Liver (tissue), 3 donors: ENCODE measurements at regions not wholly inside any gene's neighbourhood (a gene's known extent, or its start where the extent isn't known, plus 50 kb on each side); places are given as distances from the start of the nearest gene placed in this dataset.

Experiments
- FOXA1 ChIP-seq: IDR thresholded peaks from 2 replicates; pipeline ENCODE4 v1.6.1; 2016; ENCODE audit warnings: antibody characterized with exemption
- GABPA ChIP-seq, 2 donors: IDR thresholded peaks in 1 of 2; conservative IDR thresholded peaks in 1 of 2; 2 replicates each; pipeline ENCODE4 v1.6.1; 2016; ENCODE audit warnings: antibody characterized with exemption in 2 of 2, mild to moderate bottlenecking in 1 of 2, moderate library complexity in 1 of 2
- HNF4G ChIP-seq: IDR thresholded peaks from 2 replicates; pipeline ENCODE4 v1.6.1; 2016; ENCODE audit warnings: antibody characterized with exemption
- JUND ChIP-seq, 2 donors: IDR thresholded peaks; 2 replicates each; pipeline ENCODE4 v1.6.1; 2016; ENCODE audit warnings: antibody characterized with exemption in 2 of 2
- RAD21 ChIP-seq, 2 donors: IDR thresholded peaks; 2 replicates each; pipeline ENCODE4 v1.6.1; 2016; ENCODE audit warnings: antibody characterized with exemption in 2 of 2, mild to moderate bottlenecking in 2 of 2
- SP1 ChIP-seq: IDR thresholded peaks from 2 replicates; pipeline ENCODE4 v1.6.1; 2018; ENCODE audit warnings: antibody characterized with exemption, mild to moderate bottlenecking
- TAF1 ChIP-seq: conservative IDR thresholded peaks from 2 replicates; pipeline ENCODE4 v1.6.1; 2016; ENCODE audit warnings: antibody characterized with exemption, mild to moderate bottlenecking
- YY1 ChIP-seq: IDR thresholded peaks from 2 replicates; pipeline ENCODE4 v1.6.1; 2016; ENCODE audit warnings: antibody characterized with exemption, mild to moderate bottlenecking
- TF ChIP-seq, protein P1 (sequence below): fragments of 150-350 bp; IDR thresholded peaks from 2 replicates; pipeline ENCODE4 v1.5.1; 2017; ENCODE audit warnings: improper control_type of control experiment, low read depth, low read length; ENCODE audit not compliant: missing input control
- TF ChIP-seq, protein P2 (sequence below): IDR thresholded peaks from 2 replicates; pipeline ENCODE4 v1.6.1; 2016; ENCODE audit warnings: antibody characterized with exemption
- TF ChIP-seq, protein P3 (sequence below): IDR thresholded peaks from 2 replicates; pipeline ENCODE4 v1.6.1; 2016; ENCODE audit warnings: antibody characterized with exemption
- TF ChIP-seq, protein P4 (sequence below): IDR thresholded peaks from 2 replicates; pipeline ENCODE4 v1.6.1; 2016; ENCODE audit warnings: antibody characterized with exemption
- TF ChIP-seq, protein P5 (sequence below): IDR thresholded peaks from 2 replicates; pipeline ENCODE4 v1.6.1; 2016; ENCODE audit warnings: antibody characterized with exemption, mild to moderate bottlenecking
- donor health status: healthy.
- donor health status: healthy.

DNA sequence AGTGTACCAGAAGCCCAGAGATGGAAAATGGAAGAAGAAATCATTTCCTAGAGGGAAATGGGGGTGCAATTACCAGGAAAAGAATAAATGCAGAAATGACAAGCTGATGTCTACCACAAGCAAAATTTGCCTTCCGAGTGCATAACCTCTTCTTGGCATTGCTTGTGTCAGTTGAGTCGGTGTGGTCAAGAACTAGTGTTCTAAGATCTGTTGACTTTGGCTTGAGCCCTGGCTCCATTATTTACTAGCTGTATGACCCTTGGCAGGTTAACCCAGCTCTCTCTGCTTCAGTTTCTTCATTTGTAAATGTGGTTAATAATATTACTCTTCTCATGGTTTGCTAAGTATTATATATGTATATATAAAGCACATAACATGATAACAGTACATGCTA lies 273.0 kb upstream of the IRX5 start:
- TF ChIP-seq, protein P1, sequence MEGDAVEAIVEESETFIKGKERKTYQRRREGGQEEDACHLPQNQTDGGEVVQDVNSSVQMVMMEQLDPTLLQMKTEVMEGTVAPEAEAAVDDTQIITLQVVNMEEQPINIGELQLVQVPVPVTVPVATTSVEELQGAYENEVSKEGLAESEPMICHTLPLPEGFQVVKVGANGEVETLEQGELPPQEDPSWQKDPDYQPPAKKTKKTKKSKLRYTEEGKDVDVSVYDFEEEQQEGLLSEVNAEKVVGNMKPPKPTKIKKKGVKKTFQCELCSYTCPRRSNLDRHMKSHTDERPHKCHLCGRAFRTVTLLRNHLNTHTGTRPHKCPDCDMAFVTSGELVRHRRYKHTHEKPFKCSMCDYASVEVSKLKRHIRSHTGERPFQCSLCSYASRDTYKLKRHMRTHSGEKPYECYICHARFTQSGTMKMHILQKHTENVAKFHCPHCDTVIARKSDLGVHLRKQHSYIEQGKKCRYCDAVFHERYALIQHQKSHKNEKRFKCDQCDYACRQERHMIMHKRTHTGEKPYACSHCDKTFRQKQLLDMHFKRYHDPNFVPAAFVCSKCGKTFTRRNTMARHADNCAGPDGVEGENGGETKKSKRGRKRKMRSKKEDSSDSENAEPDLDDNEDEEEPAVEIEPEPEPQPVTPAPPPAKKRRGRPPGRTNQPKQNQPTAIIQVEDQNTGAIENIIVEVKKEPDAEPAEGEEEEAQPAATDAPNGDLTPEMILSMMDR, result no peak
- TF ChIP-seq JUND (IDR thresholded peaks at IDR 0.05), result peak; percentile 44 to 61
- no peak for TF ChIP-seq RAD21 (IDR thresholded peaks at IDR 0.05)
- TF ChIP-seq, protein P2, sequence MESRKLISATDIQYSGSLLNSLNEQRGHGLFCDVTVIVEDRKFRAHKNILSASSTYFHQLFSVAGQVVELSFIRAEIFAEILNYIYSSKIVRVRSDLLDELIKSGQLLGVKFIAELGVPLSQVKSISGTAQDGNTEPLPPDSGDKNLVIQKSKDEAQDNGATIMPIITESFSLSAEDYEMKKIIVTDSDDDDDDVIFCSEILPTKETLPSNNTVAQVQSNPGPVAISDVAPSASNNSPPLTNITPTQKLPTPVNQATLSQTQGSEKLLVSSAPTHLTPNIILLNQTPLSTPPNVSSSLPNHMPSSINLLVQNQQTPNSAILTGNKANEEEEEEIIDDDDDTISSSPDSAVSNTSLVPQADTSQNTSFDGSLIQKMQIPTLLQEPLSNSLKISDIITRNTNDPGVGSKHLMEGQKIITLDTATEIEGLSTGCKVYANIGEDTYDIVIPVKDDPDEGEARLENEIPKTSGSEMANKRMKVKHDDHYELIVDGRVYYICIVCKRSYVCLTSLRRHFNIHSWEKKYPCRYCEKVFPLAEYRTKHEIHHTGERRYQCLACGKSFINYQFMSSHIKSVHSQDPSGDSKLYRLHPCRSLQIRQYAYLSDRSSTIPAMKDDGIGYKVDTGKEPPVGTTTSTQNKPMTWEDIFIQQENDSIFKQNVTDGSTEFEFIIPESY, result no peak
- TF ChIP-seq SP1, result peak; percentile 43
- no peak for TF ChIP-seq HNF4G
- peak; percentile 86 for TF ChIP-seq FOXA1
- TF ChIP-seq, protein P3, sequence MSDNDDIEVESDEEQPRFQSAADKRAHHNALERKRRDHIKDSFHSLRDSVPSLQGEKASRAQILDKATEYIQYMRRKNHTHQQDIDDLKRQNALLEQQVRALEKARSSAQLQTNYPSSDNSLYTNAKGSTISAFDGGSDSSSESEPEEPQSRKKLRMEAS, result no peak
- TF ChIP-seq GABPA (IDR thresholded peaks at IDR 0.05 in 1 of 2, conservative IDR thresholded peaks at IDR 0.05 in 1 of 2), result no peak
- TF ChIP-seq TAF1, result no peak
- peak; percentile 66 for TF ChIP-seq YY1
- TF ChIP-seq, protein P4, sequence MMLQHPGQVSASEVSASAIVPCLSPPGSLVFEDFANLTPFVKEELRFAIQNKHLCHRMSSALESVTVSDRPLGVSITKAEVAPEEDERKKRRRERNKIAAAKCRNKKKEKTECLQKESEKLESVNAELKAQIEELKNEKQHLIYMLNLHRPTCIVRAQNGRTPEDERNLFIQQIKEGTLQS, result no peak
- TF ChIP-seq, protein P5, sequence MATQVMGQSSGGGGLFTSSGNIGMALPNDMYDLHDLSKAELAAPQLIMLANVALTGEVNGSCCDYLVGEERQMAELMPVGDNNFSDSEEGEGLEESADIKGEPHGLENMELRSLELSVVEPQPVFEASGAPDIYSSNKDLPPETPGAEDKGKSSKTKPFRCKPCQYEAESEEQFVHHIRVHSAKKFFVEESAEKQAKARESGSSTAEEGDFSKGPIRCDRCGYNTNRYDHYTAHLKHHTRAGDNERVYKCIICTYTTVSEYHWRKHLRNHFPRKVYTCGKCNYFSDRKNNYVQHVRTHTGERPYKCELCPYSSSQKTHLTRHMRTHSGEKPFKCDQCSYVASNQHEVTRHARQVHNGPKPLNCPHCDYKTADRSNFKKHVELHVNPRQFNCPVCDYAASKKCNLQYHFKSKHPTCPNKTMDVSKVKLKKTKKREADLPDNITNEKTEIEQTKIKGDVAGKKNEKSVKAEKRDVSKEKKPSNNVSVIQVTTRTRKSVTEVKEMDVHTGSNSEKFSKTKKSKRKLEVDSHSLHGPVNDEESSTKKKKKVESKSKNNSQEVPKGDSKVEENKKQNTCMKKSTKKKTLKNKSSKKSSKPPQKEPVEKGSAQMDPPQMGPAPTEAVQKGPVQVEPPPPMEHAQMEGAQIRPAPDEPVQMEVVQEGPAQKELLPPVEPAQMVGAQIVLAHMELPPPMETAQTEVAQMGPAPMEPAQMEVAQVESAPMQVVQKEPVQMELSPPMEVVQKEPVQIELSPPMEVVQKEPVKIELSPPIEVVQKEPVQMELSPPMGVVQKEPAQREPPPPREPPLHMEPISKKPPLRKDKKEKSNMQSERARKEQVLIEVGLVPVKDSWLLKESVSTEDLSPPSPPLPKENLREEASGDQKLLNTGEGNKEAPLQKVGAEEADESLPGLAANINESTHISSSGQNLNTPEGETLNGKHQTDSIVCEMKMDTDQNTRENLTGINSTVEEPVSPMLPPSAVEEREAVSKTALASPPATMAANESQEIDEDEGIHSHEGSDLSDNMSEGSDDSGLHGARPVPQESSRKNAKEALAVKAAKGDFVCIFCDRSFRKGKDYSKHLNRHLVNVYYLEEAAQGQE, result no peak
